H1 (cell line): ENCODE measurements at regions not wholly inside any gene's neighbourhood (a gene's known extent, or its start where the extent isn't known, plus 50 kb on each side); places are given as distances from the start of the nearest gene placed in this dataset.

Experiments
- CBX8 ChIP-seq: fragments of 300-800, 300-1000 bp; sonication (generic); IDR thresholded peaks from 2 replicates; pipeline ENCODE4 v1.7.1; 2016; ENCODE audit warnings: low read depth, low read length, borderline replicate concordance
- FOSL1 ChIP-seq: IDR thresholded peaks from 2 replicates; pipeline ENCODE4 v1.6.1; 2011; ENCODE audit warnings: mild to moderate bottlenecking, low read depth, low read length, moderate library complexity; ENCODE audit not compliant: insufficient read depth
- HDAC6 ChIP-seq: IDR thresholded peaks from one replicate; pipeline ENCODE4 v1.7.1; 2012; ENCODE audit warnings: low read depth, mild to moderate bottlenecking, inconsistent platforms, low read length, moderate library complexity
- MAX ChIP-seq: IDR thresholded peaks from 2 replicates; pipeline ENCODE4 v1.6.1; 2012; ENCODE audit warnings: inconsistent platforms
- SRF ChIP-seq: IDR thresholded peaks from 2 replicates; pipeline ENCODE4 v1.6.1; 2011; ENCODE audit warnings: mild to moderate bottlenecking, low read depth, low read length, moderate library complexity
- TCF12 ChIP-seq: IDR thresholded peaks from 2 replicates; pipeline ENCODE4 v1.6.1; 2011; ENCODE audit warnings: low read depth, mild to moderate bottlenecking, low read length
- TF ChIP-seq, protein P1 (sequence below): IDR thresholded peaks from 2 replicates; pipeline ENCODE4 v1.6.1; 2012; ENCODE audit warnings: low read length, inconsistent platforms

DNA sequence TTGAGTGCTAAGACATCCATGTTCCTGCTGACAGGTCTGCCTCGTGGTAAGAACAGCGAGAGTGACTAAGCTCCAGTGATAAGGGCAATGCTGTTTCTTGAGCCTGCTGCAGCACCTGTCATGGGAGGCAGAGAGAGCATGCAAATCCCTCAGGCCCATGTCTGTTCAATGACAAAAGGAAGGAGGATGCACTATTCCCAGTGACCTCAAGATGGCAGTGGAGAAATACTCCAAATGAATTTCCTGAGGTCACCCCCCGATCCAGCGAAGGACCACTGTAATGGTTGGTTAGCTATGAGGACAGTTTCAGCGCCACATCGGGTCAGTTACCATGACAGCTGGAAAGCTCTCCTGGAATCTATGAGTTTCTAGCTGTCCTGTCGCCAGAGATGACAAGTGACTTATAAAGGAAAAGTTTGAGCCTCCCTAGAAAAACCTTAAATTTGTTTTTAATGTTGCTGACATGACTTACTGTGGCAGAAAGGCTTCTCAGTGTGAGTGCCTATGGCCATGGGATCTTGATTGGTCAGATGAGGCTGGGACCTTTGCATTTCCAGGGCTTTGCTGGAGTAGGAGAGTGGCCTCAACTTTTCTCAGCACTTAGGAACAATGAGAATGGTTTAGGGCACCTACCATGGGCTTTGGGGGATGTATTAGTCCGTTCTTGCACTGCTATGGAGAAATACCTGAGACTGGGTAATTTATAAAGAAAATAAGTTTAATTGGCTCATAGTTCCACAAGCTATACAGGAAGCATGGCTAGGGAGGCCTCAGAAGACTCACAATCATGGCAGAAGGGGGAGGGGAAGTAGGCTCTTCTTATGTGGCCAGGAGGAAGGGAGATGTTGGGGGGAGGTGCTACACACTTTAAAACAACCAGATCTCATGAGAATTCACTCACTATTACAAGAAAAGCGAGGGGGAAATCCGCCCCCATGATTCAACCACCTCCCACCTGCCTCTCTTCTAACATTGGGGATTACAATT is 88.0 kb upstream of the TMEM260 start (continued):
- TF ChIP-seq, protein P1, sequence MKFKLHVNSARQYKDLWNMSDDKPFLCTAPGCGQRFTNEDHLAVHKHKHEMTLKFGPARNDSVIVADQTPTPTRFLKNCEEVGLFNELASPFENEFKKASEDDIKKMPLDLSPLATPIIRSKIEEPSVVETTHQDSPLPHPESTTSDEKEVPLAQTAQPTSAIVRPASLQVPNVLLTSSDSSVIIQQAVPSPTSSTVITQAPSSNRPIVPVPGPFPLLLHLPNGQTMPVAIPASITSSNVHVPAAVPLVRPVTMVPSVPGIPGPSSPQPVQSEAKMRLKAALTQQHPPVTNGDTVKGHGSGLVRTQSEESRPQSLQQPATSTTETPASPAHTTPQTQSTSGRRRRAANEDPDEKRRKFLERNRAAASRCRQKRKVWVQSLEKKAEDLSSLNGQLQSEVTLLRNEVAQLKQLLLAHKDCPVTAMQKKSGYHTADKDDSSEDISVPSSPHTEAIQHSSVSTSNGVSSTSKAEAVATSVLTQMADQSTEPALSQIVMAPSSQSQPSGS = no peak
- TF ChIP-seq HDAC6 (no peak), SRF (no peak), TCF12 (no peak), FOSL1 (no peak), CBX8 (no peak), MAX (peak; percentile 73)
- TF ChIP-seq, all 59 proteins: peak for 7
